ENCODE measurements at regions not wholly inside any gene's neighbourhood (a gene's known extent, or its start where the extent isn't known, plus 50 kb on each side); places are given as distances from the start of the nearest gene placed in this dataset.
"Not testable (repeated sequence)": the region's sequence is repeated elsewhere in the genome, so short reads cannot be mapped to it uniquely, and the experiment has no call there.

- no peak for DNase-seq (ENCODE audit: low read depth)
Observed at GRCh38 chr3:124364317-124365020, 365.8 kb upstream of the UMPS start.

GRCh38 chr3:124366655-124367054, 363.6 kb upstream of the UMPS start:
- not testable (repeated sequence) for DNase-seq (ENCODE audit: low read depth)

GRCh38 chr3:124372775-124373174, 357.5 kb upstream of the UMPS start:
- DNase-seq (ENCODE audit: low read depth): no peak

- no peak for DNase-seq (ENCODE audit: low read depth)
Observed at GRCh38 chr3:124373524-124373923, 356.7 kb upstream of the UMPS start.

- no peak for DNase-seq (ENCODE audit: low read depth)
Observed at GRCh38 chr3:124374583-124374982, 355.7 kb upstream of the UMPS start.

- DNase-seq (ENCODE audit: low read depth): no peak
Observed at GRCh38 chr3:124381575-124382333, 348.5 kb upstream of the UMPS start.

- no peak for DNase-seq (ENCODE audit: low read depth)
Observed at GRCh38 chr3:124383051-124383450, 347.2 kb upstream of the UMPS start.

GRCh38 chr3:124383846-124384466, 346.3 kb upstream of the UMPS start:
- no peak for DNase-seq (ENCODE audit: low read depth)

- DNase-seq (ENCODE audit: low read depth): no peak
Observed at GRCh38 chr3:124384527-124384926, 345.7 kb upstream of the UMPS start.

- DNase-seq (ENCODE audit: low read depth): no peak
Observed at GRCh38 chr3:124385996-124386395, 344.3 kb upstream of the UMPS start.

GRCh38 chr3:124386996-124387595, 343.2 kb upstream of the UMPS start:
- no peak for DNase-seq (ENCODE audit: low read depth)

- no peak for DNase-seq (ENCODE audit: low read depth)
Observed at GRCh38 chr3:124391774-124392173, 338.5 kb upstream of the UMPS start.

GRCh38 chr3:124393340-124393739, 336.9 kb upstream of the UMPS start:
- no peak for DNase-seq (ENCODE audit: low read depth)

GRCh38 chr3:124395162-124395561, 335.1 kb upstream of the UMPS start:
- DNase-seq (ENCODE audit: low read depth): no peak

- DNase-seq (ENCODE audit: low read depth): no peak
Observed at GRCh38 chr3:124395584-124396338, 334.5 kb upstream of the UMPS start.

GRCh38 chr3:124396339-124396950, 333.8 kb upstream of the UMPS start:
- DNase-seq (ENCODE audit: low read depth): no peak

GRCh38 chr3:124397088-124397487, 333.2 kb upstream of the UMPS start:
- DNase-seq (ENCODE audit: low read depth): no peak

GRCh38 chr3:124398594-124398993, 331.7 kb upstream of the UMPS start:
- DNase-seq (ENCODE audit: low read depth): no peak

GRCh38 chr3:124401843-124402242, 328.4 kb upstream of the UMPS start:
- no peak for DNase-seq (ENCODE audit: low read depth)

GRCh38 chr3:124402791-124403190, 327.5 kb upstream of the UMPS start:
- no peak for DNase-seq (ENCODE audit: low read depth)

GRCh38 chr3:124404621-124405020, 325.6 kb upstream of the UMPS start:
- no peak for DNase-seq (ENCODE audit: low read depth)

- DNase-seq (ENCODE audit: low read depth): no peak
Observed at GRCh38 chr3:124407260-124407659, 323.0 kb upstream of the UMPS start.
